ENCODE measurements at regions not wholly inside any gene's neighbourhood (a gene's known extent, or its start where the extent isn't known, plus 50 kb on each side); places are given as distances from the start of the nearest gene placed in this dataset.

- no peak for TF ChIP-seq CTCF (IDR thresholded peaks at IDR 0.05)
- TF ChIP-seq EP300 (IDR thresholded peaks at IDR 0.05; ENCODE audit: low read depth): no peak
- TF ChIP-seq POLR2A (IDR thresholded peaks at IDR 0.05): no peak
Measured at GRCh38 chr17:31609331-31609730, 217.9 kb downstream of the RAB11FIP4 start.
